Choroid plexus epithelial cell (primary cell): ENCODE measurements at regions not wholly inside any gene's neighbourhood (a gene's known extent, or its start where the extent isn't known, plus 50 kb on each side); places are given as distances from the start of the nearest gene placed in this dataset.
A peak's percentile ranks its signal among the peaks of the same experiment; 100 is the strongest.

ENCODE experiments used
- DNase-seq: peaks from one replicate; pipeline ENCODE4 v3.0.0-alpha.2; 2010; ENCODE audit warnings: low read depth
- H3K4me3 ChIP-seq: 2 replicates; pipeline ENCODE4 v1.5.1; 2011; ENCODE audit warnings: low read depth, mild to moderate bottlenecking, control low read depth, low read length, moderate library complexity
- TF ChIP-seq, protein P1 (sequence below): conservative IDR thresholded peaks from 2 replicates; pipeline ENCODE4 v1.5.1; 2011; ENCODE audit warnings: low read depth, mild to moderate bottlenecking, control low read depth, inconsistent platforms, low read length, moderate library complexity

DNA sequence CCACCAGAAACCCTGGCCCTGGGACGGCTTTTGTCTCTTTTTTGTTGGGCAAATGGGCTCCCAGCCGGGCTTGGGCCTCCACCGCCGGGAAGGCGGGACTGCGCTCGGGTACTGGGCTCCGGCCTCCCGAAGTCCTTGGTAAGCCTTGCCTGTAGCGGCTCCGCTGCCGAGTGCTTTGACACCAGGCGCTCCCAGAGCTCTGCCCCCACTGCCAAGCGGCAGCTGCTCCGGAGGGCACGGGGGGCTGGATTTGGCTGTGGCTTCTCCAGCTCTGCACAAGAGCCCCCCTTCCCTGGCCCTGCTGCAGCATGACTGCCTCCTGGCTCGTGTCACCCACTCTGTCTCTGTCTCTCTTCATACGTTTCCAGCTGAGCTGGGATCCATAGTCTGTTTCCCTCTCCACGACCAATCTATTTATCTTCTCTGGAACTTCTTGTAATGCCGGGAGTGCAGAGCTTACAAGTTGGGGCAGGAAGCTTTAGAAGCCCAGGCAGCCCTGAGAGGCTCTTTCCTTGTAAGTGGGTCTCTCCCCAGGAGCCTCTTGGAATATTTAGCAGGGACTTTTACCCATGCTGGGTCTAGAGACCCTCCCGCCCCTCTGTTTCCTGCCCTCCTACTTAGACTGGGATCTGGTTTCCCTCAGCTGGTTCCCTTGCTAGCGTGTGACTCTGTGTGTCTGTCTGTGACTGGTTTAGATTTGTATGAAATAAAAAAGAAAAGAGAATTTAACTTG lies 246.9 kb upstream of the GSE1 start:
- no peak overlapping the region for H3K4me3 ChIP-seq
- DNase-seq, result no peak
- TF ChIP-seq, protein P1, sequence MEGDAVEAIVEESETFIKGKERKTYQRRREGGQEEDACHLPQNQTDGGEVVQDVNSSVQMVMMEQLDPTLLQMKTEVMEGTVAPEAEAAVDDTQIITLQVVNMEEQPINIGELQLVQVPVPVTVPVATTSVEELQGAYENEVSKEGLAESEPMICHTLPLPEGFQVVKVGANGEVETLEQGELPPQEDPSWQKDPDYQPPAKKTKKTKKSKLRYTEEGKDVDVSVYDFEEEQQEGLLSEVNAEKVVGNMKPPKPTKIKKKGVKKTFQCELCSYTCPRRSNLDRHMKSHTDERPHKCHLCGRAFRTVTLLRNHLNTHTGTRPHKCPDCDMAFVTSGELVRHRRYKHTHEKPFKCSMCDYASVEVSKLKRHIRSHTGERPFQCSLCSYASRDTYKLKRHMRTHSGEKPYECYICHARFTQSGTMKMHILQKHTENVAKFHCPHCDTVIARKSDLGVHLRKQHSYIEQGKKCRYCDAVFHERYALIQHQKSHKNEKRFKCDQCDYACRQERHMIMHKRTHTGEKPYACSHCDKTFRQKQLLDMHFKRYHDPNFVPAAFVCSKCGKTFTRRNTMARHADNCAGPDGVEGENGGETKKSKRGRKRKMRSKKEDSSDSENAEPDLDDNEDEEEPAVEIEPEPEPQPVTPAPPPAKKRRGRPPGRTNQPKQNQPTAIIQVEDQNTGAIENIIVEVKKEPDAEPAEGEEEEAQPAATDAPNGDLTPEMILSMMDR, result no peak

DNA sequence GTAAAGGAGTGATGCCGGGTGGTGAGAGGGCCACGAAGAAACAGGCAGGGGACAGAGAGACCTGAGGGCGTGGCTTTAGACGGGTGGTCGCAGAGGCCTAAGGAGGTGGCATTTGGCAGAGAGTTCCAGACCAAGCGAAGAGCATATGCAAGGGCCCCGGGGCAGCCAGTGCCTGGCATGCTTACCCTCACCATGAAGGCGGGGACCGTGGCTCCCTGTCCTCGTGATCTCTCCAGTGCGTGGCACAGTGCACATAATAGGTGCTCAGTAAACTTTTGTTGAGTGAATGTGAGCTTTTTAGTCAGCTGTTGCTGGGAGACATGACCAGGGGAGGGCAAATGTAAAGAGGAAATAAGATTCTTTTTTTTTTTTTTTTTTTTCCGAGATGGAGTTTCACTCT lies 245.6 kb upstream of the GSE1 start:
- TF ChIP-seq, protein P1, result no peak
- no peak overlapping the region for H3K4me3 ChIP-seq
- no peak for DNase-seq

DNA sequence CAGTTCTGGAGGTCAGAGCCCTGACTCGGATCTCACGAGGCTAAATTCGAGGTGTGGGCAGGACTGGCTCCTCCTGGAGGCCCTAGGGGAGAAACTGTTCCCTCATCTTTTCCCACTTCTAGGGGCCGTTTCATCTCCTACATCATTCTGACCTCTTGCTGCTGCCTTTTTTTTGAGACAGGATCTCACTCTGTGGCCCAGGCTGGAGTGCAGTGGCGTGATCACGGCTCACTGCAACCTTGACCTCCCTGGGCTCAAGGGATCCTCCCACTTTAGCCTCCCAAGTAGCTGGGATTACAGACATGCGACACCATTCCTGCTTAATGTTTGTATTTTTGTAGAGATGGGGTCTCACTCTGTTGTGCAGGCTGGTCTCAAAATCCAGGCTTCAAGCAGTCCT lies 244.1 kb upstream of the GSE1 start:
- no peak overlapping the region for H3K4me3 ChIP-seq
- TF ChIP-seq, protein P1, result no peak
- no peak for DNase-seq

DNA sequence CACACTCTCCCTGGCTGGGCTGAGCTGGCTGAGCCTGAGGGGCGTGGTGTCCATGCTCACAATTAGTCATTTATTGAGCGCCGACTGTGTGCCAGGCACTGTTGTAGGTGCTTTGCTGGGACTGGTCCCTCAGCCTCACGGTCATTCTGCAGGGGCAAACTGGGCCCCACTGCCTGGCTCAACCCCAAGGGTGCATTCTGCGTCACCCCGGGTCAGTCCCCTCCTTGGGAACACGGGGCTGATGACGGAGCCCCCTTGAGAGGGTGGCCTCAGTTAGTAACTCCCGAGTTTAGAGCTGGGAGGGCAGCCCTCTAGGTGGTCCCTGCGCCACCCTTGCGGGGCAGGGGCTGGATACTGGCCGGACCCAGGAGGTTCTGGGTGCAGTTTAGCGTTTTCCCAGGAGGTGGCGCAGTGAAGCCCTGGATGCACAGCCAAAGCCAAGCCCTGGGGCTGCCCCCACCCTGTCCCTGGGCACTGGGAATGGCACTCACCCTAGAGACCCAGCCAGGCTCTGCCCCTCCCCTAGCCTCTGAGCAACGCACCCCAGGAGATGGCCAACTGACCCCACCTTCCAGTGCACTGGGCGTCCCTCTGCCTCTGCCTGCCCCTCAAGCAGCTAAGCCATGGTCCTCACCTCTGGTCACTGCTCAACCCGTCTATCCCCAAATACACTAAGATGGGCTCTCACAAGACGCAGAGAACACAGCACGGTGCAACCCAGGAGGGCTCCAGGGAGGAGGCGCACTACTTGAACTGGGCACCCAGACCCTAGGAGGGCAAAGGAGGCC lies 243.2 kb upstream of the GSE1 start:
- H3K4me3 ChIP-seq, result no peak overlapping the region
- DNase-seq, result peak; percentile 47
- TF ChIP-seq, protein P1, result peak; percentile 80

DNA sequence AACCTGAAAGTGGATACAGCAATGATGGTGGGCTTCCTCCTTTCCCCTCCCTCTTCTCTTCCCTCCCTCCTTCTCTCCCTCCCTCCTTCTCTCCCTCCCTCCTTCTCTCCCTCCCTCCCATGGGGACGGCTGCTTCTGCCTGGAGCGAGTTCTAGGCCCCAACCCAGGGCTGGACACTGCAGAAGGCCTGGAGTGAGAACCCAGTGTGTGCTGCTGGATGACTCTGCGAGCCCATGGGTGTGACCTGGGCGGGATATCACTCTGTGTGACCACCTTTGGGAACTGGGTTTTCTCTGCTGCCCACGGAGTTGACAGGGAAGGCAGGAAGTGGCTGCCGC lies 242.6 kb upstream of the GSE1 start:
- H3K4me3 ChIP-seq, result no peak overlapping the region

DNA sequence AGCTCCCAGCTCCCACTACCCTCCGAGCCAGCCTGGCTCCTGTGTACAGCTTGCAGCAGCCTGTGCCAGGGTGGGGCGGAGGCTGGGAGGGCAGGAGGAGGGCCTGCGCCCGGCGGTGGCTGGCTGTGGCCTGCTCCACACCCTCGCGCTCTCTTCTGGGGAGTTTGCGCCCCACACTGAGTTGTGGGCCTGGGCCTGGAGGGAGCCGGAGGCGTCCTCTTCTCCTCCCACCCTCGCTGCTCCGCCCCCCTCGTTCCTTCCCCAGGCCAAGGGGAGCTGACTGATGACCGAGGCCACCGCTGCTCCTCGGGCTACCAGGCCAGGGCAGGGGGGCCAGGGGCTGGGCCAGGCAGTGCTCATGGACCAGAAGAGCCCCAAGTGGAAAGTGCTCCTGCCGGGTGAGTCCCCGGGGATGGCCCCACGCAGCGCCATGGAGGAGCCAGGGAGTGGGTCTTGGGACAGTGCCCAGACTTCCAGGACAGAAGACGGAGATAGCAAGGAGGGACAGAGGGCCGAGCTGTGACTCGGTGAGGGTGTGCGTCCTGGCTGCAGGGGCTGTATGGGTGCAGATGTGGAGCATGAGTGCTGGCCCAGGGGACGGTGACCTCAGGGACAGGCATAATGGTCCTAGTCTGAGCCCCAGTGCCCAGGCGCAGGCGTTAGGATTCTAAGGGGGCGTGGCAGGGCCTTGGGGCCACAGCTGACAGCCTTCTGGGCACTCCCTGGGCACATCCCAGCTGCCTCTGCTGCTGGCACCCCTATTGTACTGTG lies 242.1 kb upstream of the GSE1 start:
- TF ChIP-seq, protein P1, result no peak
- DNase-seq, result no peak
- H3K4me3 ChIP-seq, result no peak overlapping the region

More for the DNA sequence above, 242.6 kb upstream of the GSE1 start:
- TF ChIP-seq, protein P1, result no peak
- no peak for DNase-seq
